K562 (cell line): ENCODE measurements at regions not wholly inside any gene's neighbourhood (a gene's known extent, or its start where the extent isn't known, plus 50 kb on each side); places are given as distances from the start of the nearest gene placed in this dataset.
"Not testable (repeated sequence)": the region's sequence is repeated elsewhere in the genome, so short reads cannot be mapped to it uniquely, and the experiment has no call there.

Experiments
- ATAC-seq: fragments of 200-7000 bp; cut with Tn5 transposase; 3 replicates; pipeline ENCODE4 v1.9.1; 2020; ENCODE audit warnings: moderate library complexity
- BruUV-seq: library from RNA; stranded (reverse); fragments of 400-500 nt; replicated peaks from 2 replicates; lab custom pipeline; 2021; lab: Mats Ljungman, UMichigan
- CTCF ChIA-PET: fragments of 300-600 bp; formaldehyde crosslinking; extraction: SDS; loops from one replicate; lab custom pipeline; 2021; ENCODE audit warnings: low intra/inter-chr PET ratio; lab: Yijun Ruan, JAX
- POLR2A ChIA-PET: fragments of 300-600, 350-650 bp; sonication (Branson Sonifier 250); formaldehyde crosslinking; extraction: SDS; loops from one replicate; lab custom pipeline; 2021; ENCODE audit warnings: antibody characterized with exemption, inconsistent platforms; lab: Yijun Ruan, JAX
- DNase-seq, 4 experiments: peaks; one replicate each; pipeline versions ENCODE4 v3.0.0 to v3.0.0-alpha.2; 2011 to 2018; ENCODE audit warnings: low spot score in 3 of 4, mixed read lengths in 3 of 4; ENCODE audit errors: extremely low read depth in 1 of 4
- FAIRE-seq: peaks from 2 replicates; lab custom pipeline; 2011; peaks lifted over from hg19 to GRCh38; lab: Jason Lieb, UNC
- H2AFZ ChIP-seq: 2 replicates; pipeline ENCODE4 v1.6.0; 2011; ENCODE audit warnings: low read depth, low read length, control low read depth, inconsistent platforms
- H3K27ac ChIP-seq: fragments of 200-600 bp; 3 replicates; pipeline ENCODE4 v1.8.0; 2011; ENCODE audit warnings: low read depth, mild to moderate bottlenecking, control low read depth, inconsistent platforms, low read length, moderate library complexity, mixed read lengths; ENCODE audit errors: extremely low read depth
- H3K27me3 ChIP-seq, 2 experiments: fragments of 300-600 bp in 1 of 2; 2 replicates in 1 of 2; 3 replicates in 1 of 2; pipeline versions ENCODE4 v1.6.0 to v1.8.0; 2011; ENCODE audit warnings: inconsistent platforms in 2 of 2, low read length in 2 of 2, mild to moderate bottlenecking in 1 of 2, mixed read lengths in 1 of 2, moderate library complexity in 1 of 2; ENCODE audit not compliant: control insufficient read depth in 2 of 2, insufficient read depth in 2 of 2
- H3K36me3 ChIP-seq: fragments of 300-600 bp; 3 replicates; pipeline ENCODE4 v1.8.0; 2011; ENCODE audit warnings: mild to moderate bottlenecking, low read length, inconsistent platforms; ENCODE audit not compliant: control insufficient read depth, insufficient read depth
- H3K4me1 ChIP-seq, 2 experiments: fragments of 200-600 bp in 1 of 2; replicated peaks in 1 of 2; 2 replicates in 1 of 2; 3 replicates in 1 of 2; pipeline versions ENCODE4 v1.5.1 to v1.8.0; 2011; ENCODE audit warnings: inconsistent platforms in 2 of 2, low read length in 2 of 2, mild to moderate bottlenecking in 1 of 2, mixed read lengths in 1 of 2, moderate library complexity in 1 of 2; ENCODE audit not compliant: control insufficient read depth in 2 of 2, insufficient read depth in 2 of 2
- H3K4me2 ChIP-seq: 2 replicates; pipeline ENCODE4 v1.6.1; 2011; ENCODE audit warnings: low read length, control low read depth, inconsistent platforms, mixed read lengths; ENCODE audit not compliant: insufficient read depth
- H3K4me3 ChIP-seq: fragments of 200-600 bp; sonication (generic), shearing (Covaris generic); 2 replicates; pipeline ENCODE4 v1.5.1; 2016; ENCODE audit warnings: control low read depth, inconsistent platforms
- H3K79me2 ChIP-seq: fragments of 200-600 bp; 3 replicates; pipeline ENCODE4 v1.8.0; 2011; ENCODE audit warnings: low read length, inconsistent platforms; ENCODE audit not compliant: control insufficient read depth, insufficient read depth
- H3K9ac ChIP-seq, 2 experiments: 2 replicates each; pipeline versions ENCODE4 v1.6.0 to v1.6.1; 2011; ENCODE audit warnings: low read depth in 2 of 2, low read length in 2 of 2, control low read depth in 1 of 2, inconsistent platforms in 1 of 2, mild to moderate bottlenecking in 1 of 2, mixed read lengths in 1 of 2; ENCODE audit not compliant: insufficient read depth in 1 of 2
- H3K9me1 ChIP-seq: one replicate; pipeline ENCODE4 v1.6.0; 2011; ENCODE audit warnings: inconsistent platforms, mild to moderate bottlenecking, low read length, moderate library complexity; ENCODE audit not compliant: control insufficient read depth, insufficient read depth
- H3K9me3 ChIP-seq: replicated peaks from 2 replicates; pipeline ENCODE4 v1.5.1; 2011; ENCODE audit warnings: low read depth, low read length, inconsistent platforms; ENCODE audit not compliant: control insufficient read depth, insufficient read depth
- H4K20me1 ChIP-seq: replicated peaks from 2 replicates; pipeline ENCODE4 v1.6.1; 2011; ENCODE audit warnings: low read length, inconsistent platforms, mixed read lengths; ENCODE audit not compliant: control insufficient read depth, insufficient read depth
- KDM5B ChIP-seq: fragments of 200-600 bp; sonication (generic); IDR thresholded peaks from 2 replicates; pipeline ENCODE4 v1.6.1; 2012; ENCODE audit warnings: low read depth, mild to moderate bottlenecking, moderate library complexity, low read length, control low read depth, inconsistent platforms; ENCODE audit not compliant: insufficient replicate concordance
- RAD21 ChIP-seq, 2 experiments: fragments of 250-450 bp in 1 of 2; fragments of 450-650 bp in 1 of 2; sonication (Bioruptor Pico) in 1 of 2; formaldehyde crosslinking in 1 of 2; IDR thresholded peaks in 1 of 2; conservative IDR thresholded peaks in 1 of 2; 2 replicates each; pipeline versions ENCODE4 v1.4.0 to v1.8.0; 2020 to 2022; ENCODE audit warnings: mild to moderate bottlenecking in 2 of 2, moderate library complexity in 1 of 2
- ZFP1 ChIP-seq: fragments of 450-650 bp; formaldehyde crosslinking; IDR thresholded peaks from 2 replicates; pipeline ENCODE4 v1.4.0; 2020; ENCODE audit warnings: mild to moderate bottlenecking, mixed read lengths
- ZNF778 ChIP-seq: fragments of 450-650 bp; formaldehyde crosslinking; IDR thresholded peaks from 2 replicates; pipeline ENCODE4 v1.4.0; 2020; ENCODE audit warnings: mild to moderate bottlenecking, moderate library complexity
- WGBS: fragments of 100-300 bp; shearing (Covaris generic); methylation state at CpG from one replicate; pipeline ENCODE4 v1.1.6; 2016; ENCODE audit warnings: low coverage, mixed read lengths; ENCODE audit not compliant: insufficient coverage; ENCODE audit errors: missing lambda C conversion rate; 5-methylcytosine and 5-hydroxymethylcytosine counted together
- in situ Hi-C: fragments of 300-500 bp; cut with MboI; formaldehyde crosslinking; loops from 4 replicates; pipeline ENCODE4 v1.15.0; 2018; ENCODE audit warnings: inconsistent platforms, mixed read lengths
- intact Hi-C: fragments of 100-400 bp; cut with micrococcal nuclease; formaldehyde crosslinking; loops from 2 replicates; pipeline ENCODE4 v1.14.2; 2022

DNA sequence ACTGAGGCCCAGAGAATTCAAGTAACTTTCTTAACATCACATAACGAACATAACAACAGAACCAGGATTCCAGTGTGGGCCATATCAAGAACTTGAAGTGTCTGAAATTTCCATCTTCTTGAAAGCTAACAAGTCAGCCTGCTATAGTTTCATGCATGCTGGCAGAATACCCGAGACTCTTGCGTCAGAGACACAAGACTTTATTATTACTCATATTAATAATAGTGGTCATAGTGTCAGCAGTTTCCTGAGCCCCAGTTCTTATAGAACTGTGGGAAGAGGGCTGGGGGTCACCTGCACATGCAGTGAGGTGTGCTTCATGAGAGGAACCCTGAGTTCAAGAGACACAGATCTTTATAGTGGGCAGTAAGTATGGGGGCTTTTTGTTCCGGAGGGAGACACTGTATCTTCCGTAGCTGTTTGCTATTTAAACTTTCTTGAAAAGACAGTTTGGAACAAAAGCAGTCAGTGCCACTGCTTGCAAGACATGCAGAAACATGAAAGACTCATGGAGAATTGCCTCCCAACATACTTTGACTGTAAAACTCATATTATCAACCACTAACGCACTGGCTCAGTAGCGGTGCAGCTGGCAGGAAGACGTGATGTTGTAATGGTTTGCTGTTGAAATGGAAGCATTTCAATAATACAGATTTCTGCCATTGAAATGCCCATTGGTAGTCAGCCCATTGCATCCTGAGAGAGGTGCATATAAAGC lies 339.2 kb downstream of the ADGRL2 start:
- no peak overlapping the region for H3K27ac ChIP-seq
- no peaks in the 10 kb centered on the region; the same call in 1 of the 2 replicates for H3K9me3 ChIP-seq
- intact Hi-C loops (no loop called here), in situ Hi-C loops (no loop called here)
- ChIA-PET CTCF (no interaction called here), POLR2A (no interaction called here)
- no peaks in the 10 kb centered on the region for H3K9me1 ChIP-seq
- WGBS: under 1% methylated on average over 8 of the region's 8 CpGs
- no peak overlapping the region for H3K9ac ChIP-seq
- no peaks in the 10 kb centered on the region for H3K36me3 ChIP-seq
- ATAC-seq: no peak
- no peaks in the 10 kb centered on the region for H3K79me2 ChIP-seq
- H2AFZ ChIP-seq: no peak overlapping the region
- TF ChIP-seq ZNF778 (CRISPR knock-in tag) (no peak), ZFP1 (CRISPR knock-in tag) (no peak), RAD21 (CRISPR knock-in tag; conservative IDR thresholded peaks at IDR 0.05 in 1 of 2, IDR thresholded peaks at IDR 0.05 in 1 of 2) (no peak), KDM5B (no peak)
- no TSS peak for BruUV-seq
- no peak overlapping the region for H3K4me3 ChIP-seq
- no peak overlapping the region for H3K4me2 ChIP-seq
- FAIRE-seq: no peak
- no peak for DNase-seq
- no peaks in the 10 kb centered on the region for H3K27me3 ChIP-seq
- no peaks in the 10 kb centered on the region for H4K20me1 ChIP-seq
- no peaks in the 10 kb centered on the region for H3K4me1 ChIP-seq

DNA sequence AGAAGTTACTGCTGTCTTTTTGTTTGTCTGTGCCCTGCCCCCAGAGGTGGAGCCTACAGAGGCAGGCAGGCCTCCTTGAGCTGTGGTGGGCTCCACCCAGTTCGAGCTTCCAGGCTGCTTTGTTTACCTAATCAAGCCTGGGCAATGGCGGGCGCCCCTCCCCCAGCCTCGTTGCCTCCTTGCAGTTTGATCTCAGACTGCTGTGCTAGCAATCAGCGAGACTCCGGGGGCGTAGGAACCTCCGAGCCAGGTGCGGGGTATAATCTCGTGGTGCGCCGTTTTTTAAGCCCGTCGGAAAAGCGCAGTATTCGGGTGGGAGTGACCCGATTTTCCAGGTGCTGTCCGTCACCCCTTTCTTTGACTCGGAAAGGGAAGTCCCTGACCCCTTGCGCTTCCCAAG lies 335.6 kb downstream of the ADGRL2 start:
- H3K4me1 ChIP-seq, H3K4me3 ChIP-seq, in situ Hi-C loops, H3K27ac ChIP-seq, BruUV-seq, intact Hi-C loops, H3K4me2 ChIP-seq, H3K36me3 ChIP-seq, DNase-seq, CTCF ChIA-PET, H3K9ac ChIP-seq, FAIRE-seq, H3K27me3 ChIP-seq, H4K20me1 ChIP-seq, H3K79me2 ChIP-seq, H2AFZ ChIP-seq, POLR2A ChIA-PET, ATAC-seq, H3K9me1 ChIP-seq, H3K9me3 ChIP-seq: not testable (repeated sequence)
- WGBS: 1% methylated on average over 9 of the region's 20 CpGs
